ENCODE measurements at regions not wholly inside any gene's neighbourhood (a gene's known extent, or its start where the extent isn't known, plus 50 kb on each side); places are given as distances from the start of the nearest gene placed in this dataset.

GRCh38 chr21:45351061-45351460, 53.9 kb upstream of the COL18A1 start:
- TF ChIP-seq CTCF (IDR thresholded peaks at IDR 0.05) = no peak
- no peak for TF ChIP-seq POLR2A (IDR thresholded peaks at IDR 0.05)

Data from uterus (tissue), 2 donors.